ENCODE measurements at regions not wholly inside any gene's neighbourhood (a gene's known extent, or its start where the extent isn't known, plus 50 kb on each side); places are given as distances from the start of the nearest gene placed in this dataset.

DNA sequence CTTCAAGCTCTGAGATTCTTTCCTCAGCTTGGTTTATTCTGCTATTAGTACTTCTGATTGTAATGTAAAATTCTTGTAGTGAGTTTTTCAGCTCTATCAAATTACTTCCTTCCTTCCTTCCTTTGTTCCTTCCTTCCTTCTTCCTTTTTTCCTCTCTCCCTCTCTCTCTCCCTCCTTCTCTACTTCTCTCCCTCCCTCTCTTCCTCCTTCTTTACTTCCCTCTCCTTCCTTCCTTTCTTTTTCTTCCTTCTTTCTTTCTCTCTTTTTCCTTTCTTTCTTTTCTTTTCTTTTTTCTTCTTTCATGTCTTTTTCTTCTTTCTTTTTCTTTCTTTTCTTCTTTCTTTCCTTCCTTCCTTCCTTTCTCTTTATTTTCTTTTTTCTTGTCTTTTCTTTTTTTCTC lies 565.2 kb upstream of the STXBP6 start:
- no peaks in the 10 kb centered on the region for H4K20me1 ChIP-seq (ENCODE audit: control insufficient read depth, insufficient read depth, low read depth, low read length)
- H3K4me2 ChIP-seq (ENCODE audit: low read length): no peak overlapping the region
- H3K4me3 ChIP-seq (ENCODE audit: low read length): no peak overlapping the region
- H3K27ac ChIP-seq (ENCODE audit: low read depth, low read length): no peak overlapping the region
- no peaks in the 10 kb centered on the region for H3K9me2 ChIP-seq (replicated peaks; ENCODE audit: control insufficient read depth, low read length)
- no peaks in the 10 kb centered on the region for H3K36me3 ChIP-seq (ENCODE audit: control insufficient read depth, low read length)
- no peaks in the 10 kb centered on the region for H3F3A ChIP-seq (ENCODE audit: control insufficient read depth, insufficient read depth)
- no peaks in the 10 kb centered on the region for H3K4me1 ChIP-seq (ENCODE audit: control insufficient read depth, low read length)
- no peaks in the 10 kb centered on the region for H3K79me2 ChIP-seq (ENCODE audit: control insufficient read depth, low read length)
- TF ChIP-seq CTCF (IDR thresholded peaks at IDR 0.05; ENCODE audit: low read depth, low read length, poor library complexity, severe bottlenecking) (no peak), EZH2phosphoT487 (IDR thresholded peaks at IDR 0.05; ENCODE audit: borderline replicate concordance, low read length) (no peak)
- peaks cover 6% of the 10 kb centered on the region; the same call in 1 of the 2 replicates for H3K9me3 ChIP-seq (ENCODE audit: control insufficient read depth, insufficient read depth, low read length)
- H3K27me3 ChIP-seq (ENCODE audit: control insufficient read depth, low read length): no peaks in the 10 kb centered on the region

DNA sequence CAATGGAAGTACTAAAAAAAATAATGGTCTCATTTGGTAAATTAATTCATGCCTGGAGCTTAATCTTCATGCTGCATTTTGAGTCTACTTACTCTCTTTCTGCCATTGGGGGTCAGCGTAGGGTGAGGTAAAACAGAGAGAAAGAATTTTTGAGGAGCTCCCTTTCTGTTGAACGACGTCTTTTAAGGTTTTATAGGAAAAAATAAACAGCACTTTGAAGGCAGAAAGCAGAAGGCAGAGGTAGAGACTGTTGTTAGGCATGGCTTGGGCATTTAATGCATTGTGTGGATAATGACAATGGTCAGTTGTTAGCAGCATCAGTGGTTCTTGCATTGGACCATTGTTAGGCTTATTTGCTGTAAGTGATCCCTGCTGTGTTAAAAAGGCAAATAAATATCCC lies 557.2 kb upstream of the STXBP6 start:
- no peak overlapping the region for H3K4me2 ChIP-seq (ENCODE audit: low read length)
- H3K4me3 ChIP-seq (ENCODE audit: low read length): no peak overlapping the region
- TF ChIP-seq CTCF (IDR thresholded peaks at IDR 0.05; ENCODE audit: low read depth, low read length, poor library complexity, severe bottlenecking) (no peak), EZH2phosphoT487 (IDR thresholded peaks at IDR 0.05; ENCODE audit: borderline replicate concordance, low read length) (no peak)

GRCh38 chr14:25602106-25602505 lies 552.2 kb upstream of the STXBP6 start:
- no peaks in the 10 kb centered on the region for H3K27me3 ChIP-seq (ENCODE audit: control insufficient read depth, low read length)
- no peaks in the 10 kb centered on the region for H4K20me1 ChIP-seq (ENCODE audit: control insufficient read depth, insufficient read depth, low read depth, low read length)
- H3K9me2 ChIP-seq (replicated peaks; ENCODE audit: control insufficient read depth, low read length): no peaks in the 10 kb centered on the region; the same call in 1 of the 2 replicates
- H3K4me1 ChIP-seq (ENCODE audit: control insufficient read depth, low read length): no peaks in the 10 kb centered on the region
- H3F3A ChIP-seq (ENCODE audit: control insufficient read depth, insufficient read depth): no peaks in the 10 kb centered on the region
- H3K4me2 ChIP-seq (ENCODE audit: low read length): no peak overlapping the region
- H3K4me3 ChIP-seq (ENCODE audit: low read length): no peak overlapping the region
- no peak for TF ChIP-seq CTCF (IDR thresholded peaks at IDR 0.05; ENCODE audit: low read depth, low read length, poor library complexity, severe bottlenecking)
- H3K36me3 ChIP-seq (ENCODE audit: control insufficient read depth, low read length): no peaks in the 10 kb centered on the region
- H3K79me2 ChIP-seq (ENCODE audit: control insufficient read depth, low read length): no peaks in the 10 kb centered on the region
- no peak overlapping the region for H3K27ac ChIP-seq (ENCODE audit: low read depth, low read length)
- H3K9me3 ChIP-seq (ENCODE audit: control insufficient read depth, insufficient read depth, low read length): peaks cover 4% of the 10 kb centered on the region; the same call in 1 of the 2 replicates

More for the DNA sequence above, 557.2 kb upstream of the STXBP6 start:
- H3F3A ChIP-seq (ENCODE audit: control insufficient read depth, insufficient read depth): no peaks in the 10 kb centered on the region
- no peaks in the 10 kb centered on the region for H3K4me1 ChIP-seq (ENCODE audit: control insufficient read depth, low read length)
- H3K27me3 ChIP-seq (ENCODE audit: control insufficient read depth, low read length): no peaks in the 10 kb centered on the region
- H3K9me2 ChIP-seq (replicated peaks; ENCODE audit: control insufficient read depth, low read length): no peaks in the 10 kb centered on the region
- H3K79me2 ChIP-seq (ENCODE audit: control insufficient read depth, low read length): no peaks in the 10 kb centered on the region
- no peaks in the 10 kb centered on the region for H4K20me1 ChIP-seq (ENCODE audit: control insufficient read depth, insufficient read depth, low read depth, low read length)
- no peaks in the 10 kb centered on the region for H3K36me3 ChIP-seq (ENCODE audit: control insufficient read depth, low read length)
- no peak overlapping the region for H3K27ac ChIP-seq (ENCODE audit: low read depth, low read length)
- no peaks in the 10 kb centered on the region for H3K9me3 ChIP-seq (ENCODE audit: control insufficient read depth, insufficient read depth, low read length)

DNA sequence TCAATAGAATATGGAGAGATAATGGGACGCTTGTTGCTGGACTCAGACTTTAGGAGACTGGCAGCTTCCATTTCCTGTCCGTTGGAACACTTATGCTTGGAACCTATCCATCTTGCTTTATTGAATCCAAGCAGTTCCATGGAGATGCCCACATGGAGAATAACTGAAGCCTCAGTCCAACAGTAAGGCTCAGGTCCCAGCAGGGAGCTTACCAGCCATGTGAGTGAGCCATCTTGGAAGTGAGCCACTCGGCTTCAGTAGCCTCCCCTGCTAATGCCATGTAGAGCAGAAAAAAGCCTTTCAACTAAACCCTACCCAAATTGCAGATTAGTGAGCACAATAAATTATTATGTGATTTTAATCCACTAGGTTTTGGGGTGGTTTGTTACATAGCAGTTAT lies 538.8 kb upstream of the STXBP6 start:
- no peak for TF ChIP-seq CTCF (IDR thresholded peaks at IDR 0.05; ENCODE audit: low read depth, low read length, poor library complexity, severe bottlenecking)
- no peak for TF ChIP-seq EZH2phosphoT487 (IDR thresholded peaks at IDR 0.05; ENCODE audit: borderline replicate concordance, low read length)
- H3K4me2 ChIP-seq (ENCODE audit: low read length): no peak overlapping the region
- H3K9me3 ChIP-seq (ENCODE audit: control insufficient read depth, insufficient read depth, low read length): no peaks in the 10 kb centered on the region; the same call in 1 of the 2 replicates
- no peaks in the 10 kb centered on the region for H3K9me2 ChIP-seq (replicated peaks; ENCODE audit: control insufficient read depth, low read length)
- H3K4me1 ChIP-seq (ENCODE audit: control insufficient read depth, low read length): no peaks in the 10 kb centered on the region
- no peak overlapping the region for H3K27ac ChIP-seq (ENCODE audit: low read depth, low read length)
- no peaks in the 10 kb centered on the region for H3K36me3 ChIP-seq (ENCODE audit: control insufficient read depth, low read length)
- H3K4me3 ChIP-seq (ENCODE audit: low read length): no peak overlapping the region
- no peaks in the 10 kb centered on the region for H3F3A ChIP-seq (ENCODE audit: control insufficient read depth, insufficient read depth)
- H4K20me1 ChIP-seq (ENCODE audit: control insufficient read depth, insufficient read depth, low read depth, low read length): no peaks in the 10 kb centered on the region
- H3K27me3 ChIP-seq (ENCODE audit: control insufficient read depth, low read length): no peaks in the 10 kb centered on the region
- no peaks in the 10 kb centered on the region for H3K79me2 ChIP-seq (ENCODE audit: control insufficient read depth, low read length)
